ENCODE measurements at regions not wholly inside any gene's neighbourhood (a gene's known extent, or its start where the extent isn't known, plus 50 kb on each side); places are given as distances from the start of the nearest gene placed in this dataset.

- H3K27ac ChIP-seq: no peak overlapping the region
- TF ChIP-seq CTCF (conservative IDR thresholded peaks at IDR 0.05): no peak
- TF ChIP-seq ZFX (IDR thresholded peaks at IDR 0.05): no peak
Observed at GRCh38 chr5:12125895-12126294, 221.6 kb upstream of the CTNND2 start.

- H3K27ac ChIP-seq: no peak overlapping the region
- TF ChIP-seq ZFX (IDR thresholded peaks at IDR 0.05) (no peak), CTCF (conservative IDR thresholded peaks at IDR 0.05) (no peak)
Observed at GRCh38 chr5:12119657-12120056, 215.4 kb upstream of the CTNND2 start.

GRCh38 chr5:12114075-12114474 is 209.8 kb upstream of the CTNND2 start:
- TF ChIP-seq CTCF (conservative IDR thresholded peaks at IDR 0.05) (no peak), ZFX (IDR thresholded peaks at IDR 0.05) (no peak)
- no peak overlapping the region for H3K27ac ChIP-seq

- no peak for TF ChIP-seq ZFX (IDR thresholded peaks at IDR 0.05)
- H3K27ac ChIP-seq: no peak overlapping the region
Observed at GRCh38 chr5:12113062-12113461, 208.8 kb upstream of the CTNND2 start.

GRCh38 chr5:12111261-12111660 is 207.0 kb upstream of the CTNND2 start:
- TF ChIP-seq ZFX (IDR thresholded peaks at IDR 0.05): no peak
- TF ChIP-seq CTCF (conservative IDR thresholded peaks at IDR 0.05): no peak
- no peak overlapping the region for H3K27ac ChIP-seq

- no peak overlapping the region for H3K27ac ChIP-seq
- no peak for TF ChIP-seq CTCF (conservative IDR thresholded peaks at IDR 0.05)
- no peak for TF ChIP-seq ZFX (IDR thresholded peaks at IDR 0.05)
Observed at GRCh38 chr5:12110629-12111028, 206.4 kb upstream of the CTNND2 start.

- TF ChIP-seq CTCF (conservative IDR thresholded peaks at IDR 0.05) (no peak), ZFX (IDR thresholded peaks at IDR 0.05) (no peak)
Observed at GRCh38 chr5:12109075-12109688, 204.9 kb upstream of the CTNND2 start.

GRCh38 chr5:12102151-12102550 is 197.9 kb upstream of the CTNND2 start:
- H3K27ac ChIP-seq: no peak overlapping the region
- TF ChIP-seq ZFX (IDR thresholded peaks at IDR 0.05): no peak
- no peak for TF ChIP-seq CTCF (conservative IDR thresholded peaks at IDR 0.05)

More at GRCh38 chr5:12109075-12109688, 204.9 kb upstream of the CTNND2 start:
- H3K27ac ChIP-seq: no peak overlapping the region
